ENCODE measurements at regions not wholly inside any gene's neighbourhood (a gene's known extent, or its start where the extent isn't known, plus 50 kb on each side); places are given as distances from the start of the nearest gene placed in this dataset.

DNA sequence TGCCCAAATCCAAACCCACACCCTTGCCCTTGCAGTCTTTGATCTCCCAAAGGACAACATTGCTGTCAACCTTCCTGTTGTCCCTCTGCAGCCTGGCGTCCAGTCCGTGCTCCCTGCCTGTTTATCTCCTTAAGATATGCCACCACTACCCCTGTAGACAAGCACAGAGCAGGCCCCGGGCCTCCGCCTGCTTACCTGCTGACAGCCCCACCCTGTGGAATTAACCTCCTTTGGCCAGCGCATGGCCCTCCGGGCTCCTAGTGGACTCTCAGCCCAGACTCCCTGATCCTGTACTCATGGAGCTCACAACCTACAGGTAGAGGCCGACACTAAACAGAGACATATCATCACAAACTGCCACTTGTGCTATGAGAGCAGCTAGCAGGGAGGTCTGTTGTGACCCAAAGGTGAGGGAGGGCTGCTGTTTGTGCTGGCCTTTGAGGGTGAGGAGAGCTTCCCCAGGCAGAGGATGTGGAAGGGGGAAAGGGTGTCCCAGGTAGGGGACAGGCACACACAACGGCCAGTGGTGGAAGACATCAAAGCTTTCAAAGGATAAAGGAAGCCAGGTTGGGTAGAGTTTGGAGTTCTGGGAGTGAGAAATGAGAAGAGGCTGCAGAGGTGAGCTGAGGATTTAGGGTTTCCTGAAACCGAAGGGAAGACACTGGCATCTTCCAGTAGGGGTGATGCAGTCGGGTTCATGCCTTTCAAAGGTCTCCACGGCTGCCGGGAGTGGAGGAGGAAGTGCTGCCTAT lies 174.5 kb upstream of the ZMIZ1 start:
- Histone ChIP-seq H3K4me3 (no peak overlapping the region), H3K27ac (no peak overlapping the region), H3K9me3 (no peaks in the 10 kb centered on the region), H3K27me3 (no peaks in the 10 kb centered on the region), H3K36me3 (ENCODE audit: low read depth, missing control alignments) (no peaks in the 10 kb centered on the region), H3K4me1 (no peaks in the 10 kb centered on the region)
- WGBS, 2 donors: 91 to 93% methylated on average over 6 to 12 of the region's 12 CpGs
- TF ChIP-seq, protein P1, sequence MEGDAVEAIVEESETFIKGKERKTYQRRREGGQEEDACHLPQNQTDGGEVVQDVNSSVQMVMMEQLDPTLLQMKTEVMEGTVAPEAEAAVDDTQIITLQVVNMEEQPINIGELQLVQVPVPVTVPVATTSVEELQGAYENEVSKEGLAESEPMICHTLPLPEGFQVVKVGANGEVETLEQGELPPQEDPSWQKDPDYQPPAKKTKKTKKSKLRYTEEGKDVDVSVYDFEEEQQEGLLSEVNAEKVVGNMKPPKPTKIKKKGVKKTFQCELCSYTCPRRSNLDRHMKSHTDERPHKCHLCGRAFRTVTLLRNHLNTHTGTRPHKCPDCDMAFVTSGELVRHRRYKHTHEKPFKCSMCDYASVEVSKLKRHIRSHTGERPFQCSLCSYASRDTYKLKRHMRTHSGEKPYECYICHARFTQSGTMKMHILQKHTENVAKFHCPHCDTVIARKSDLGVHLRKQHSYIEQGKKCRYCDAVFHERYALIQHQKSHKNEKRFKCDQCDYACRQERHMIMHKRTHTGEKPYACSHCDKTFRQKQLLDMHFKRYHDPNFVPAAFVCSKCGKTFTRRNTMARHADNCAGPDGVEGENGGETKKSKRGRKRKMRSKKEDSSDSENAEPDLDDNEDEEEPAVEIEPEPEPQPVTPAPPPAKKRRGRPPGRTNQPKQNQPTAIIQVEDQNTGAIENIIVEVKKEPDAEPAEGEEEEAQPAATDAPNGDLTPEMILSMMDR (IDR thresholded peaks at IDR 0.05): no peak
- TF ChIP-seq POLR2A (IDR thresholded peaks at IDR 0.05): no peak
- DNase-seq: no peak
- intact Hi-C loops (cut with DNase I; ENCODE audit: low total_unique reads): no loop called here

DNA sequence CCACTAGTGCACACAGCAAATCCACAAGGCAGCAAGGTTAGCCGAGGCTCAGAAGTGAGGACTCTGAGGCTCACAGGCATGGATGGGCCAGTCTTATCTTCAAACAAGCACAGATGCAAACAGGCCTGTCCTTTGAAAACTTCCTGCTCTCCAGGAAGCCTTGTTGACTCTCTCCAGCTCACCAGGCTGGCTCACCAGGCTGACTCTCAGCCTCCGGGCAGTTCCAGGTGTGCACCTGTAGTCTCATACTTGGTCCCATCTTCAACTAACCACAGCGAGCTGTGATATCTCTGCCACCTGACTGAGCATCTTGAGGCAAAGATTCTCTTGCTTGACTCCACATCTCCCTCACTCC lies 173.9 kb upstream of the ZMIZ1 start:
- no peaks in the 10 kb centered on the region for H3K9me3 ChIP-seq
- H3K36me3 ChIP-seq (ENCODE audit: low read depth, missing control alignments): no peaks in the 10 kb centered on the region
- no peak overlapping the region for H3K27ac ChIP-seq
- no peak for DNase-seq
- intact Hi-C loops (cut with DNase I; ENCODE audit: low total_unique reads): no loop called here
- no peaks in the 10 kb centered on the region for H3K4me1 ChIP-seq
- H3K4me3 ChIP-seq: no peak overlapping the region
- no peaks in the 10 kb centered on the region for H3K27me3 ChIP-seq
- TF ChIP-seq, protein P1 (IDR thresholded peaks at IDR 0.05): no peak
- WGBS, 2 donors: 94 to 97% methylated on average over 3 of the region's 3 CpGs

DNA sequence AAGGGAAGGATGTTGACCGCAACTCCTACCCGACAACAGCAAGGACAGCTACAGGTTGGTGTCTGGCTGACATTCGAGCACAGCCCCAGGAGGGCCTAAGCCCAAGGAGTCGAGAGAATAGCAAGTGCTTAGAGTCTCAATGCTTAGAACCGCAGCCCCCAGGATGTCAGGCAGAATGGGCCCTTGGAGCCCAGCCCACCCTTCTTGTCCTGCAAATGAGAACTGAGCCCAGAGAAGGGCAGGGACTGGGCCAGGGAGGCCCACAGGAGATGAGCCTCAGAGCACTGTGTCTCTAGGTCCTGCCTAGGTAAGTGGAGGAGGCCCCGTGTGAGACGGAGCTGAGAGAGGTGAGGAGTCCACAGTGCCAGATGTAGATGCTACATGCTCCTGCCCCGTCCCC lies 173.3 kb upstream of the ZMIZ1 start:
- intact Hi-C loops (cut with DNase I; ENCODE audit: low total_unique reads): no loop called here

DNA sequence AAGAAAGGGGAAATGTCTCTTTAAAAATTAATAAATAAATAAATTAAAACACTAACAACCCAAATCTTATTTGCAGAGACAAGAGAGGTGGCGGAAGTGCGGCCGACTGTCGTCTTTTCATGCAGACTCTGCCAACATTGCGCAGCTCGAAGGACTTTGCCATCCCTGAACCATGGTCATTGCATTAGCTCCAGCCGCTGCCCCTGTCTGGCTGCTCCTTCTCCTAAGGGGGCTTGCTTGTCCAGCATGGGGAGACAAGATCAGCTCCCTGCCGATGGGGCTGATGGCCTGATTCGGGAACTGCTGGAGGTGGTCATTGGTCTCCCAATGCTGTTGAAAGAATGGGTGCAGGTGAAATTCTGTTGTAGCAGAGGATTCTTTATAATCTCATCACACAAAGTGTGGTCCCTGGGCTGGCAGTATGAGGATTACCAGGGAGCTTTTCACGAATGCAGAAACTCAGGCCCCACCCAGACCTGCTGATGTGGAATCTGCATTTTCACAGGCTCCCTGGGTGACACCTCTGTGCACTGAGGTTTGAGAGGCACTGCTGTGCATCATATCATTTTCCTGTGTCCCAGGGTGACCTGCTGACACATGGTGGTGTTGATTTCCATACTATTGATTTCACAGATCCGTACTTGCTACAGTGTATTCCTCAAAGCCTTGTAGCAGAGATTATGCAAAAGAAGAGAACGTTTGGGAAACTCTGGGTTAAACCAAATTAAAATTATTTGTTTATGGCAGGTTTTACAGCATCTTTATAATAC lies 172.4 kb upstream of the ZMIZ1 start:
- Histone ChIP-seq H3K9me3 (no peaks in the 10 kb centered on the region), H3K27ac (no peak overlapping the region), H3K27me3 (no peaks in the 10 kb centered on the region), H3K4me1 (peaks cover 5% of the 10 kb centered on the region), H3K36me3 (ENCODE audit: low read depth, missing control alignments) (no peaks in the 10 kb centered on the region), H3K4me3 (no peak overlapping the region)
- TF ChIP-seq, protein P1 (IDR thresholded peaks at IDR 0.05): no peak
- TF ChIP-seq POLR2A (IDR thresholded peaks at IDR 0.05): no peak
- intact Hi-C loops (cut with DNase I; ENCODE audit: low total_unique reads): no loop called here
- DNase-seq: no peak
- WGBS, 2 donors: 77 to 78% methylated on average over 12 of the region's 12 CpGs

More for the DNA sequence above, 173.3 kb upstream of the ZMIZ1 start:
- 92 to 95% methylated on average over 8 of the region's 8 CpGs for WGBS, 2 donors
- TF ChIP-seq, protein P1 (IDR thresholded peaks at IDR 0.05): no peak
- no peak for TF ChIP-seq POLR2A (IDR thresholded peaks at IDR 0.05)
- H3K27me3 ChIP-seq: no peaks in the 10 kb centered on the region
- H3K4me3 ChIP-seq: no peak overlapping the region
- H3K4me1 ChIP-seq: peaks cover 4% of the 10 kb centered on the region
- no peaks in the 10 kb centered on the region for H3K36me3 ChIP-seq (ENCODE audit: low read depth, missing control alignments)
- no peaks in the 10 kb centered on the region for H3K9me3 ChIP-seq
- no peak for DNase-seq
- no peak overlapping the region for H3K27ac ChIP-seq

Data from testis (tissue), 2 donors.